Upper lobe of left lung (tissue), 6 donors: ENCODE measurements at regions not wholly inside any gene's neighbourhood (a gene's known extent, or its start where the extent isn't known, plus 50 kb on each side); places are given as distances from the start of the nearest gene placed in this dataset.

ENCODE experiments used
- ATAC-seq, 2 donors: fragments of 200-7000 bp; cut with Tn5 transposase; one replicate each; pipeline ENCODE4 v1.9.1; 2022; ENCODE audit warnings: mild to moderate bottlenecking in 2 of 2, moderate library complexity in 2 of 2; ENCODE audit not compliant: low FRiP score in 2 of 2
- DNase-seq, 2 donors: peaks; one replicate each; pipeline ENCODE4 v3.0.0-alpha.2; 2019 to 2020
- H3K27ac ChIP-seq, 4 donors: fragments of 200-600 bp; sonication (generic); one replicate each; pipeline ENCODE4 v1.5.1; 2016 to 2019
- H3K27me3 ChIP-seq, 4 donors: fragments of 200-600 bp; sonication (generic); one replicate each; pipeline ENCODE4 v1.5.1; 2017 to 2019
- H3K36me3 ChIP-seq, 4 donors: fragments of 200-600 bp; sonication (generic); one replicate each; pipeline ENCODE4 v1.5.1; 2016 to 2019
- H3K4me1 ChIP-seq, 4 donors: fragments of 200-600 bp; sonication (generic); one replicate each; pipeline ENCODE4 v1.5.1; 2018 to 2019
- H3K4me3 ChIP-seq, 4 donors: fragments of 200-600 bp; sonication (generic); one replicate each; pipeline ENCODE4 v1.5.1; 2017 to 2019; ENCODE audit warnings: mild to moderate bottlenecking in 2 of 4, moderate library complexity in 1 of 4
- H3K9me3 ChIP-seq, 4 donors: fragments of 200-600 bp; sonication (generic); one replicate each; pipeline ENCODE4 v1.5.1; 2018 to 2019
- CTCF ChIP-seq, 6 experiments: fragments of 450-650 bp in 4 of 6; fragments of 200-600 bp in 2 of 6; sonication (generic) in 2 of 6; IDR thresholded peaks; one replicate each; pipeline ENCODE4 v1.5.1; 2016 to 2019; ENCODE audit warnings: antibody characterized with exemption in 6 of 6
- EP300 ChIP-seq, 4 donors: sonication (generic); formaldehyde crosslinking; IDR thresholded peaks; one replicate each; pipeline ENCODE4 v1.5.1; 2017; ENCODE audit warnings: antibody characterized with exemption in 4 of 4, control low read depth in 2 of 4
- POLR2A ChIP-seq, 4 donors: fragments of 450-650 bp; IDR thresholded peaks; one replicate each; pipeline ENCODE4 v1.5.1; 2016 to 2017; ENCODE audit warnings: antibody characterized with exemption in 4 of 4, mild to moderate bottlenecking in 2 of 4
- POLR2AphosphoS5 ChIP-seq, 2 donors: sonication (generic); formaldehyde crosslinking; IDR thresholded peaks; one replicate each; pipeline ENCODE4 v1.5.1; 2017; ENCODE audit warnings: antibody characterized with exemption in 2 of 2
- WGBS, 2 donors: methylation state at CpG; one replicate each; pipeline ENCODE4 v1.1.5; 2017 to 2018; 5-methylcytosine and 5-hydroxymethylcytosine counted together
- donor health status: DM: no; HTN: no; CAD: no; lungs with moderate emphysema.
- donor health status: DM: no; HTN: yes; CAD: no; lungs with severe emphysema.

GRCh38 chr3:57006179-57006657, 54.2 kb upstream of the SPATA12 start:
- ATAC-seq = no peak
- H3K4me3 ChIP-seq = no peak overlapping the region
- no peak for DNase-seq
- no peaks in the 10 kb centered on the region for H3K27me3 ChIP-seq
- TF ChIP-seq CTCF (IDR thresholded peaks at IDR 0.05) = no peak
- TF ChIP-seq POLR2A (IDR thresholded peaks at IDR 0.05) = no peak
- TF ChIP-seq EP300 (IDR thresholded peaks at IDR 0.05) = no peak
- TF ChIP-seq POLR2AphosphoS5 (IDR thresholded peaks at IDR 0.05) = no peak
- peaks cover 6 to 17% (median 9%) of the 10 kb centered on the region in 4 donors for H3K4me1 ChIP-seq
- 81 to 90% methylated on average over 10 to 11 of the region's 11 CpGs for WGBS, 2 donors
- no peaks in the 10 kb centered on the region for H3K36me3 ChIP-seq
- no peak overlapping the region for H3K27ac ChIP-seq
- H3K9me3 ChIP-seq = no peaks in the 10 kb centered on the region

- peak in 1 of 2 donors; percentile 11 for ATAC-seq
Observed at GRCh38 chr3:57004229-57004628, 56.2 kb upstream of the SPATA12 start.

DNA sequence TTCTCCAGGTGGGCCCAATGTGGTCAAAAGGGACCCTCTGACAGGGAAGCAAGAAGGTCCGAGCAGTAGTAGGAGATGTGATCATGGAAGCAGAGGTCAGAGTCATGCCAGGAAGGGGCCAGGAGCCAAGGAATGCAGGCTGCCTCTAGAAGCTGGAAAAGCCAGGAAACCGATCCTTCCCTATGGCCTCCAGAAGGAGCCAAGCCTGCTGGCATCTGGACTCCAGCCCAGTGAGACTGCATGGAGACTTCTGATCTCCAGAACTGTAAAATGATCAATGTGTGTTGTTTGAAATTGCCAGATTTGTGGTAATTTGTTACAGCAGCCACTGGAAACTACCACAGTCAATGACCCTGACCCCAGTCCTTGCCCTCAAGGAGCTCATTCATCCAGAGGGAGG, 56.8 kb upstream of the SPATA12 start:
- Histone ChIP-seq H3K9me3 (no peaks in the 10 kb centered on the region), H3K4me3 (no peak overlapping the region), H3K36me3 (no peaks in the 10 kb centered on the region), H3K27ac (no peak overlapping the region), H3K4me1 (peaks cover 6 to 17% (median 9%) of the 10 kb centered on the region in 4 donors), H3K27me3 (no peaks in the 10 kb centered on the region)
- no peak for TF ChIP-seq CTCF (IDR thresholded peaks at IDR 0.05)
- TF ChIP-seq EP300 (IDR thresholded peaks at IDR 0.05) = no peak
- no peak for TF ChIP-seq POLR2AphosphoS5 (IDR thresholded peaks at IDR 0.05)
- no peak for TF ChIP-seq POLR2A (IDR thresholded peaks at IDR 0.05)
- ATAC-seq = no peak
- 86 to 91% methylated on average over 2 of the region's 2 CpGs for WGBS, 2 donors
- DNase-seq = no peak

More at GRCh38 chr3:57004229-57004628, 56.2 kb upstream of the SPATA12 start:
- TF ChIP-seq CTCF (IDR thresholded peaks at IDR 0.05) (no peak), POLR2AphosphoS5 (IDR thresholded peaks at IDR 0.05) (no peak)
- no peak overlapping the region for H3K27ac ChIP-seq
- H3K36me3 ChIP-seq = no peaks in the 10 kb centered on the region
- H3K27me3 ChIP-seq = no peaks in the 10 kb centered on the region
- no peaks in the 10 kb centered on the region for H3K9me3 ChIP-seq
- H3K4me3 ChIP-seq = no peak overlapping the region
- WGBS, 2 donors = 62 to 69% methylated on average over 6 of the region's 6 CpGs
- peaks cover 6 to 17% (median 9%) of the 10 kb centered on the region in 4 donors for H3K4me1 ChIP-seq
- no peak for DNase-seq

- TF ChIP-seq POLR2A (IDR thresholded peaks at IDR 0.05) (no peak), POLR2AphosphoS5 (IDR thresholded peaks at IDR 0.05) (no peak)
- ATAC-seq (no peak), DNase-seq (no peak)
- H3K4me1 ChIP-seq = no peaks in the 10 kb centered on the region
- no peak overlapping the region for H3K4me3 ChIP-seq
- 87 to 91% methylated on average over 5 of the region's 5 CpGs for WGBS, 2 donors
- no peak overlapping the region for H3K27ac ChIP-seq
- no peaks in the 10 kb centered on the region for H3K9me3 ChIP-seq
- H3K36me3 ChIP-seq = no peaks in the 10 kb centered on the region
- H3K27me3 ChIP-seq = no peaks in the 10 kb centered on the region
Observed at GRCh38 chr3:57001356-57001755, 59.1 kb upstream of the SPATA12 start.

- TF ChIP-seq CTCF (IDR thresholded peaks at IDR 0.05) (no peak), POLR2A (IDR thresholded peaks at IDR 0.05) (no peak), POLR2AphosphoS5 (IDR thresholded peaks at IDR 0.05) (no peak), EP300 (IDR thresholded peaks at IDR 0.05) (no peak)
- H3K36me3 ChIP-seq = no peaks in the 10 kb centered on the region
- H3K4me1 ChIP-seq = no peaks in the 10 kb centered on the region
- ATAC-seq (no peak), DNase-seq (no peak)
- H3K27ac ChIP-seq = no peak overlapping the region
- no peak overlapping the region for H3K4me3 ChIP-seq
- H3K27me3 ChIP-seq = no peaks in the 10 kb centered on the region
- no peaks in the 10 kb centered on the region for H3K9me3 ChIP-seq
- WGBS, 2 donors = 90 to 97% methylated on average over 4 of the region's 4 CpGs
Observed at GRCh38 chr3:57000012-57000411, 60.5 kb upstream of the SPATA12 start.
